Activated T-cell treated with anti-CD3 and anti-CD28 coated beads for 4 hours (primary cell): ENCODE measurements at regions not wholly inside any gene's neighbourhood (a gene's known extent, or its start where the extent isn't known, plus 50 kb on each side); places are given as distances from the start of the nearest gene placed in this dataset.

Experiments
- DNase-seq: peaks from one replicate; pipeline ENCODE4 v3.0.0-alpha.2; 2020

- DNase-seq, result no peak
These were observed 362.9 kb upstream of the ZNF608 start for GRCh38 chr5:125109293-125109692.

- no peak for DNase-seq
These were observed 363.4 kb upstream of the ZNF608 start for GRCh38 chr5:125109816-125110215.

- no peak for DNase-seq
These were observed 365.8 kb upstream of the ZNF608 start for GRCh38 chr5:125112196-125112595.

- no peak for DNase-seq
These were observed 366.9 kb upstream of the ZNF608 start for GRCh38 chr5:125113328-125113727.

- no peak for DNase-seq
These were observed 368.7 kb upstream of the ZNF608 start for GRCh38 chr5:125115195-125115525.

- DNase-seq, result no peak
These were observed 371.1 kb upstream of the ZNF608 start for GRCh38 chr5:125117566-125117965.

GRCh38 chr5:125120012-125120411, 373.6 kb upstream of the ZNF608 start:
- no peak for DNase-seq

GRCh38 chr5:125125031-125125823, 378.8 kb upstream of the ZNF608 start:
- DNase-seq, result no peak

GRCh38 chr5:125126050-125126449, 379.6 kb upstream of the ZNF608 start:
- DNase-seq, result no peak

- DNase-seq, result no peak
These were observed 382.8 kb upstream of the ZNF608 start for GRCh38 chr5:125129151-125129806.

GRCh38 chr5:125130591-125130990, 384.2 kb upstream of the ZNF608 start:
- DNase-seq, result no peak

- DNase-seq, result no peak
These were observed 388.0 kb upstream of the ZNF608 start for GRCh38 chr5:125134216-125135081.

GRCh38 chr5:125137535-125137934, 391.1 kb upstream of the ZNF608 start:
- no peak for DNase-seq

GRCh38 chr5:125138266-125138665, 391.8 kb upstream of the ZNF608 start:
- DNase-seq, result no peak

- no peak for DNase-seq
These were observed 393.2 kb upstream of the ZNF608 start for GRCh38 chr5:125139590-125139989.

- no peak for DNase-seq
These were observed 393.8 kb upstream of the ZNF608 start for GRCh38 chr5:125140220-125140619.

GRCh38 chr5:125140855-125141254, 394.4 kb upstream of the ZNF608 start:
- DNase-seq, result no peak

- DNase-seq, result no peak
These were observed 396.0 kb upstream of the ZNF608 start for GRCh38 chr5:125142458-125142857.

GRCh38 chr5:125143011-125143410, 396.6 kb upstream of the ZNF608 start:
- DNase-seq, result no peak

- no peak for DNase-seq
These were observed 401.6 kb upstream of the ZNF608 start for GRCh38 chr5:125148076-125148475.

- DNase-seq, result no peak
These were observed 402.3 kb upstream of the ZNF608 start for GRCh38 chr5:125148706-125149105.

- no peak for DNase-seq
These were observed 402.7 kb upstream of the ZNF608 start for GRCh38 chr5:125149110-125149509.

GRCh38 chr5:125149527-125149926, 403.1 kb upstream of the ZNF608 start:
- no peak for DNase-seq
